DND-41 (cell line): ENCODE measurements at regions not wholly inside any gene's neighbourhood (a gene's known extent, or its start where the extent isn't known, plus 50 kb on each side); places are given as distances from the start of the nearest gene placed in this dataset.

Experiments
- ATAC-seq: fragments of 200-7000 bp; cut with Tn5 transposase; 3 replicates; pipeline ENCODE4 v1.9.1; 2021; ENCODE audit warnings: low read depth; ENCODE audit not compliant: insufficient read depth
- DNase-seq: peaks from one replicate; pipeline ENCODE4 v3.0.0-alpha.2; 2020
- H2AFZ ChIP-seq: 2 replicates; pipeline ENCODE4 v1.6.0; 2012; ENCODE audit warnings: low read depth, low read length
- H3K27ac ChIP-seq: 2 replicates; pipeline ENCODE4 v1.5.1; 2012; ENCODE audit warnings: low read length, inconsistent platforms
- H3K27me3 ChIP-seq: fragments of 200-600 bp; sonication (generic); 2 replicates; pipeline ENCODE4 v1.6.0; 2012; ENCODE audit warnings: low read length, mild to moderate bottlenecking, inconsistent platforms; ENCODE audit not compliant: insufficient read depth, poor library complexity
- H3K36me3 ChIP-seq: 2 replicates; pipeline ENCODE4 v1.5.1; 2012; ENCODE audit warnings: low read length, inconsistent platforms; ENCODE audit not compliant: insufficient read depth
- H3K4me1 ChIP-seq: 2 replicates; pipeline ENCODE4 v1.5.1; 2012; ENCODE audit warnings: mild to moderate bottlenecking, low read length; ENCODE audit not compliant: insufficient read depth
- H3K4me2 ChIP-seq: 2 replicates; pipeline ENCODE4 v1.6.0; 2012; ENCODE audit warnings: mild to moderate bottlenecking, moderate library complexity, low read length, inconsistent platforms; ENCODE audit not compliant: insufficient read depth
- H3K4me3 ChIP-seq, 2 experiments: fragments of 200-600 bp in 1 of 2; shearing (Covaris generic) in 1 of 2; 2 replicates each; pipeline ENCODE4 v1.5.1; 2012 to 2016; ENCODE audit warnings: inconsistent platforms in 2 of 2, low read length in 2 of 2, mild to moderate bottlenecking in 2 of 2, low read depth in 1 of 2, moderate library complexity in 1 of 2
- H3K79me2 ChIP-seq: 2 replicates; pipeline ENCODE4 v1.6.0; 2012; ENCODE audit warnings: low read length, inconsistent platforms; ENCODE audit not compliant: insufficient read depth
- H3K9ac ChIP-seq: 2 replicates; pipeline ENCODE4 v1.6.0; 2012; ENCODE audit warnings: low read depth, mild to moderate bottlenecking, inconsistent platforms, low read length, moderate library complexity
- H3K9me3 ChIP-seq: 2 replicates; pipeline ENCODE4 v1.5.1; 2012; ENCODE audit warnings: low read length, moderate library complexity, mild to moderate bottlenecking, inconsistent platforms; ENCODE audit not compliant: insufficient read depth, severe bottlenecking
- H4K20me1 ChIP-seq: 2 replicates; pipeline ENCODE4 v1.6.0; 2012; ENCODE audit warnings: low read length; ENCODE audit not compliant: insufficient read depth
- EZH2 ChIP-seq: IDR thresholded peaks from 3 replicates; pipeline ENCODE4 v1.6.1; 2012; ENCODE audit warnings: borderline replicate concordance, low read depth, mild to moderate bottlenecking, moderate library complexity, low read length, inconsistent platforms; ENCODE audit not compliant: severe bottlenecking
- TF ChIP-seq, protein P1 (sequence below): IDR thresholded peaks from 2 replicates; pipeline ENCODE4 v1.5.1; 2012; ENCODE audit warnings: borderline replicate concordance, low read length, moderate library complexity, mild to moderate bottlenecking; ENCODE audit not compliant: poor library complexity, severe bottlenecking; ENCODE audit errors: extremely low read depth

DNA sequence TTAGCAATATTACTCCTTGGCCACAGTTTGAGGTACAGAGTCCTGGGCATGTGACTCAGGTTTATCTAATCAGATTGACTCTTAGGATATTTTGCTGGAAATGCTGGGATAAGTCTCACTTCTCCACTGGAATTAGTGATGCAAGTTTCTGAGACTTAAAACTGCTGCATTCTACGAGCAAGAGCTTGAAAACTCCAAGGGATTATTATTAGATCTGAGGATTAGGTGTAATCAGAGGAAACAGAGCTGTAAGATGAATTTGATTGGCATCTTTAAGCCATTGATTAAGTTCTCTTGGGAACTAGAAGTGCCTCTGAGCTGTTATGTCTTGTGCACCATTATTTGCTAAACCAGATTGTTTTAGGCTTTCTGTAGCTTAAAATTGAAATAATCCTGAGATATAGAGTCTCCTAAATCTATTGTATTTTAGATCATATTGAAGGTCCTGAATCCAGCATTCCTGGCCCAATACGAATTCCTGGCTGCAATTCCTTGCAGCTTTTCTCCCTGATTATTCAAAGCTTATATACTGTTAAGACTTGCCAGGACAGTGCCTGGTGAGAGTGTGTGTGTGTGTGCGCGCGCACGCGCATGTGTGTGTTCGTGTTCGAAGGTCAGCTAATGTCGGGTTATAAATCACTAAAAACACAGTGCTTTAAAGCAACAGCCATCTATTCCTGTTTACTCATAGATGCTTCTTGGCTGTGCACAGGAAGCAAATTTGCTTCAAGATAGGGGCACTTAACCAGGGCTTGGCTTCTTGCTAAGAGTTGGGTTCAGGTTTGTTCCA is 735.1 kb downstream of the STIM2 start:
- ATAC-seq (no peak), DNase-seq (no peak)
- no peak overlapping the region for H3K4me2 ChIP-seq
- no peaks in the 10 kb centered on the region for H4K20me1 ChIP-seq
- no peaks in the 10 kb centered on the region for H3K27me3 ChIP-seq
- TF ChIP-seq, protein P1, sequence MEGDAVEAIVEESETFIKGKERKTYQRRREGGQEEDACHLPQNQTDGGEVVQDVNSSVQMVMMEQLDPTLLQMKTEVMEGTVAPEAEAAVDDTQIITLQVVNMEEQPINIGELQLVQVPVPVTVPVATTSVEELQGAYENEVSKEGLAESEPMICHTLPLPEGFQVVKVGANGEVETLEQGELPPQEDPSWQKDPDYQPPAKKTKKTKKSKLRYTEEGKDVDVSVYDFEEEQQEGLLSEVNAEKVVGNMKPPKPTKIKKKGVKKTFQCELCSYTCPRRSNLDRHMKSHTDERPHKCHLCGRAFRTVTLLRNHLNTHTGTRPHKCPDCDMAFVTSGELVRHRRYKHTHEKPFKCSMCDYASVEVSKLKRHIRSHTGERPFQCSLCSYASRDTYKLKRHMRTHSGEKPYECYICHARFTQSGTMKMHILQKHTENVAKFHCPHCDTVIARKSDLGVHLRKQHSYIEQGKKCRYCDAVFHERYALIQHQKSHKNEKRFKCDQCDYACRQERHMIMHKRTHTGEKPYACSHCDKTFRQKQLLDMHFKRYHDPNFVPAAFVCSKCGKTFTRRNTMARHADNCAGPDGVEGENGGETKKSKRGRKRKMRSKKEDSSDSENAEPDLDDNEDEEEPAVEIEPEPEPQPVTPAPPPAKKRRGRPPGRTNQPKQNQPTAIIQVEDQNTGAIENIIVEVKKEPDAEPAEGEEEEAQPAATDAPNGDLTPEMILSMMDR: no peak
- no peak for TF ChIP-seq EZH2
- no peaks in the 10 kb centered on the region for H3K36me3 ChIP-seq
- H3K4me3 ChIP-seq: no peak overlapping the region
- H3K27ac ChIP-seq: no peak overlapping the region
- H3K79me2 ChIP-seq: no peaks in the 10 kb centered on the region
- H3K9ac ChIP-seq: no peak overlapping the region
- H3K9me3 ChIP-seq: no peaks in the 10 kb centered on the region
- H3K4me1 ChIP-seq: no peaks in the 10 kb centered on the region
- no peak overlapping the region for H2AFZ ChIP-seq

DNA sequence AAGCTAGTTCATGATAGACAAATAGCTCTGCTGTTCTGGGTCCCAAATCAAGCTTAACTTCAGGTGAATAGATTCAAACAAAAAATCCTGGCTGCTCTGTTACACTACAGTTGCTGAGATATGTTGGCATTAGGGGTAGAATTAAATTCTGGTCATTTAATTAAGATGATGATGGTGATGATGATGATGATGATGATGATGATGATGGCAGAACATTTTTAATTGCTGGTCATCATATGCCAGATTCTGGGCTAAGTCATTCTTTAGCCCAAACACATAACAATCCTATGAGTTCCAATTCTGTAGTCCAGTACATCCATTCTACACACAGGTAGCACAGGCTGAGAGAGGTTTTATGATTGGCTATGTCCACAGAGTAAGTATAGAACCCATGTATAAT is 741.5 kb downstream of the STIM2 start:
- TF ChIP-seq EZH2: no peak
- TF ChIP-seq, protein P1: no peak
- Histone ChIP-seq H3K9me3 (no peaks in the 10 kb centered on the region), H3K79me2 (no peaks in the 10 kb centered on the region), H3K4me2 (no peak overlapping the region), H3K4me3 (no peak overlapping the region), H3K27ac (no peak overlapping the region), H3K9ac (no peak overlapping the region), H2AFZ (no peak overlapping the region), H3K4me1 (no peaks in the 10 kb centered on the region), H3K36me3 (no peaks in the 10 kb centered on the region), H3K27me3 (no peaks in the 10 kb centered on the region), H4K20me1 (no peaks in the 10 kb centered on the region)
- ATAC-seq (no peak), DNase-seq (no peak)

DNA sequence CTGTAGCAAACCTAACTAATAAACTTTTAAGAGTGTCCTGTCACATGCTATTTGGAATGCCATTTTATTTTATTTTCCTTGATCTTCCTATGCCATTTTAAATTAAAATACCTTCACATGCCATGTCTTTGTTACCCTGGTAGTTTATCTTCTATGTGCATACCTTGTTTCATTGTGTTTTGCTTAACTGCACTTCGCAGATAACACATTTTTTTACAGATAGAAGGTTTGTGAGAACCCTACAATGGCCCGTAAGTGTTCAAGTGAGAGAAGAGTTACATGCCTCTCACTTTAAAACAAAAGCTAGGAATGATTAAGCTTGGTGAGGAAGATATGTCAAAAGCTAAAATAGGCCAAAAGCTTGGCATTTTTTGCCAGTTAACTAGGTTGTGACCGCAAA is 744.1 kb downstream of the STIM2 start:
- Histone ChIP-seq H3K9ac (no peak overlapping the region), H3K4me2 (no peak overlapping the region), H3K36me3 (no peaks in the 10 kb centered on the region), H3K4me3 (no peak overlapping the region), H3K9me3 (no peaks in the 10 kb centered on the region), H3K4me1 (no peaks in the 10 kb centered on the region), H4K20me1 (no peaks in the 10 kb centered on the region), H2AFZ (no peak overlapping the region), H3K27me3 (no peaks in the 10 kb centered on the region), H3K27ac (no peak overlapping the region), H3K79me2 (no peaks in the 10 kb centered on the region)
- TF ChIP-seq, protein P1: no peak
- TF ChIP-seq EZH2: no peak
- ATAC-seq (no peak), DNase-seq (no peak)
